ENCODE measurements at regions not wholly inside any gene's neighbourhood (a gene's known extent, or its start where the extent isn't known, plus 50 kb on each side); places are given as distances from the start of the nearest gene placed in this dataset.

- no peak for DNase-seq (ENCODE audit: low read depth in 2 of 2)
- no peak overlapping the region for H3K4me3 ChIP-seq (replicated peaks in 1 of 2; ENCODE audit: low read depth in 2 of 2, low read length in 2 of 2)
- no peak for TF ChIP-seq CTCF (IDR thresholded peaks at IDR 0.05; ENCODE audit: low read depth, low read length)
These were observed 1309.7 kb downstream of the ROBO2 start for GRCh38 chr3:78349571-78349970.

- H3K4me3 ChIP-seq (replicated peaks in 1 of 2; ENCODE audit: low read depth in 2 of 2, low read length in 2 of 2), result no peak overlapping the region
- no peak for DNase-seq (ENCODE audit: low read depth in 2 of 2)
- no peak for TF ChIP-seq CTCF (IDR thresholded peaks at IDR 0.05; ENCODE audit: low read depth, low read length)
These were observed 1311.4 kb downstream of the ROBO2 start for GRCh38 chr3:78351334-78351733.

GRCh38 chr3:78353231-78353630 lies 1313.3 kb downstream of the ROBO2 start:
- TF ChIP-seq CTCF (IDR thresholded peaks at IDR 0.05; ENCODE audit: low read depth, low read length), result no peak
- no peak for DNase-seq (ENCODE audit: low read depth in 2 of 2)
- no peak overlapping the region for H3K4me3 ChIP-seq (replicated peaks in 1 of 2; ENCODE audit: low read depth in 2 of 2, low read length in 2 of 2)

- DNase-seq (ENCODE audit: low read depth in 2 of 2), result no peak
- TF ChIP-seq CTCF (IDR thresholded peaks at IDR 0.05; ENCODE audit: low read depth, low read length), result no peak
- H3K4me3 ChIP-seq (replicated peaks in 1 of 2; ENCODE audit: low read depth in 2 of 2, low read length in 2 of 2), result no peak overlapping the region
These were observed 1321.0 kb downstream of the ROBO2 start for GRCh38 chr3:78360849-78361248.

GRCh38 chr3:78368636-78369345 lies 1328.9 kb downstream of the ROBO2 start:
- no peak overlapping the region for H3K4me3 ChIP-seq (replicated peaks in 1 of 2; ENCODE audit: low read depth in 2 of 2, low read length in 2 of 2)
- peak in 1 of 2 donors; percentile 5 for DNase-seq (ENCODE audit: low read depth in 2 of 2)

GRCh38 chr3:78390221-78390620 lies 1350.3 kb downstream of the ROBO2 start:
- no peak for DNase-seq (ENCODE audit: low read depth in 2 of 2)
- no peak for TF ChIP-seq CTCF (IDR thresholded peaks at IDR 0.05; ENCODE audit: low read depth, low read length)
- H3K4me3 ChIP-seq (replicated peaks in 1 of 2; ENCODE audit: low read depth in 2 of 2, low read length in 2 of 2), result no peak overlapping the region

More at GRCh38 chr3:78368636-78369345, 1328.9 kb downstream of the ROBO2 start:
- TF ChIP-seq CTCF (IDR thresholded peaks at IDR 0.05; ENCODE audit: low read depth, low read length), result no peak

- TF ChIP-seq CTCF (IDR thresholded peaks at IDR 0.05; ENCODE audit: low read depth, low read length), result no peak
- no peak for DNase-seq (ENCODE audit: low read depth in 2 of 2)
- no peak overlapping the region for H3K4me3 ChIP-seq (replicated peaks in 1 of 2; ENCODE audit: low read depth in 2 of 2, low read length in 2 of 2)
These were observed 1358.5 kb downstream of the ROBO2 start for GRCh38 chr3:78398401-78398800.

All from cardiac fibroblast (primary cell).